Nephron (organoid): ENCODE measurements at regions not wholly inside any gene's neighbourhood (a gene's known extent, or its start where the extent isn't known, plus 50 kb on each side); places are given as distances from the start of the nearest gene placed in this dataset.

Experiments used
- H3K27ac Mint-ChIP-seq, 3 experiments: 2 replicates each; pipeline ENCODE4 v1.8.0; 2020; ENCODE audit warnings: mixed read lengths in 3 of 3, mild to moderate bottlenecking in 2 of 3, moderate library complexity in 1 of 3
- H3K27me3 Mint-ChIP-seq: 2 replicates; pipeline ENCODE4 v1.8.0; 2021; ENCODE audit warnings: low read depth, mild to moderate bottlenecking, moderate library complexity, mixed read lengths
- H3K36me3 Mint-ChIP-seq: 2 replicates; pipeline ENCODE4 v1.8.0; 2020; ENCODE audit warnings: low read depth, mixed read lengths
- H3K4me1 Mint-ChIP-seq: 2 replicates; pipeline ENCODE4 v1.8.0; 2020; ENCODE audit warnings: mixed read lengths
- H3K4me3 Mint-ChIP-seq, 3 experiments: 2 replicates each; pipeline ENCODE4 v1.8.0; 2020; ENCODE audit warnings: mild to moderate bottlenecking in 3 of 3, mixed read lengths in 3 of 3, moderate library complexity in 2 of 3
- H3K9me3 Mint-ChIP-seq: 2 replicates; pipeline ENCODE4 v1.8.0; 2020; ENCODE audit warnings: mixed read lengths
- TF ChIP-seq, protein P1 (sequence below), 3 experiments: fragments of 200-600 bp; sonication (generic); IDR thresholded peaks; one replicate each; pipeline ENCODE4 v1.5.0; 2021; ENCODE audit warnings: antibody characterized with exemption in 3 of 3; ENCODE audit not compliant: unreplicated experiment in 3 of 3

DNA sequence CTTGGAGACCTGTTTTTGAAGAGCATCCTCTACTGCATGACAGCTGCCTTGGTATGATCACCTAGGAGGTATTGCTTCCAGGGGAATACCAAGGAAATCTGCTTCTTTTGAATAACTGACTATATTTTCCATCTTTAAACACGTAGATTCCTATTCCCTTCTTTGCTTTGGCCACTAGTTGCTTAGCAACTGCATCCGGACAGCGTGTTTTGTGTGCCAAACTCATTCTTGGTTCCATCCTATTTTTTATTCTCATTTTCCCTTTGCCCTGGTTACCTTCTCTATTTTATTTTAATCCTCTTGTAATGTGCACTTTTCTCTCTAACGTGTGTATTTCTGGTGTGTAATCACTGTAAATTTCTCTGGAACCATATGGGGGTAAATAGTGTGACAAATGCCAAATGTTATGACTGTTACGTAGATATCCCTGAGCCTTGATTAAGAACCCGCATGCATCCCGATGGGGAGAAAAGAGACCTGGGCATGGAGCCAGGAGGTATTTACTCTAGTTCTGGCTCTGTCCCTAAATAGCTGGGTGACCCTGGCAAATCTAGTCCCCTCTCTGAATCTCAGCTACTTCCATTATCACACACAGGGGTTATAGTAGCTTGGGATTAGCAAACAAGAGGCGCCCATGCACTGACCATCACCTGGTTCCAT, 241.7 kb downstream of the MIAT start:
- TF ChIP-seq, protein P1, sequence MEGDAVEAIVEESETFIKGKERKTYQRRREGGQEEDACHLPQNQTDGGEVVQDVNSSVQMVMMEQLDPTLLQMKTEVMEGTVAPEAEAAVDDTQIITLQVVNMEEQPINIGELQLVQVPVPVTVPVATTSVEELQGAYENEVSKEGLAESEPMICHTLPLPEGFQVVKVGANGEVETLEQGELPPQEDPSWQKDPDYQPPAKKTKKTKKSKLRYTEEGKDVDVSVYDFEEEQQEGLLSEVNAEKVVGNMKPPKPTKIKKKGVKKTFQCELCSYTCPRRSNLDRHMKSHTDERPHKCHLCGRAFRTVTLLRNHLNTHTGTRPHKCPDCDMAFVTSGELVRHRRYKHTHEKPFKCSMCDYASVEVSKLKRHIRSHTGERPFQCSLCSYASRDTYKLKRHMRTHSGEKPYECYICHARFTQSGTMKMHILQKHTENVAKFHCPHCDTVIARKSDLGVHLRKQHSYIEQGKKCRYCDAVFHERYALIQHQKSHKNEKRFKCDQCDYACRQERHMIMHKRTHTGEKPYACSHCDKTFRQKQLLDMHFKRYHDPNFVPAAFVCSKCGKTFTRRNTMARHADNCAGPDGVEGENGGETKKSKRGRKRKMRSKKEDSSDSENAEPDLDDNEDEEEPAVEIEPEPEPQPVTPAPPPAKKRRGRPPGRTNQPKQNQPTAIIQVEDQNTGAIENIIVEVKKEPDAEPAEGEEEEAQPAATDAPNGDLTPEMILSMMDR (IDR thresholded peaks at IDR 0.05; ENCODE audit: unreplicated experiment in 3 of 3) = no peak
- Mint-ChIP-seq H3K4me3 (no peak overlapping the region), H3K4me1 (peaks cover 33% of the 10 kb centered on the region), H3K36me3 (no peaks in the 10 kb centered on the region), H3K9me3 (no peaks in the 10 kb centered on the region), H3K27ac (no peak overlapping the region), H3K27me3 (peaks cover 34% of the 10 kb centered on the region)

DNA sequence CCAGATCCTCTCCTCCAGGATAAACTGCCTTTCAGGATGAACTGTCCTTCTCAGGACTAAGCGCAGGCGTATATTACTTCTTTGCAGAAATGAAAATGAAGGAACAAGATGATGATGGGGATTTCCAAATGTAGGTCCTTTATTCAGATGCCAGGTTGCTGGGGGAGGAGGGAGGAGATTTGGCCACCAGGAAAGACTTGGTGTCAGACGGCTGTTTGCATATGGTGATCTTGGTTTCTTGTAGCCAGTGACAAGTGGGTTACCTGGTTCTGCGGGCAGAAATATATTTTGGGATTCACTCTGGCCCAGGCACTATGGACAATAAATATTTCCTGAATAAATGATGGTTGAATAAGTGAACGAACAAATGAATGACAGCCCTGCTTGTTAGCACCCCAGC, 243.4 kb downstream of the MIAT start:
- no peaks in the 10 kb centered on the region for H3K36me3 Mint-ChIP-seq
- peak overlapping the region in 1 of 3 experiments; percentile 19 for H3K27ac Mint-ChIP-seq
- H3K27me3 Mint-ChIP-seq = peaks cover 51% of the 10 kb centered on the region
- H3K4me3 Mint-ChIP-seq = peak overlapping the region in 1 of 3 experiments; percentile 22
- TF ChIP-seq, protein P1 (IDR thresholded peaks at IDR 0.05; ENCODE audit: unreplicated experiment in 3 of 3) = no peak
- H3K4me1 Mint-ChIP-seq = peaks cover 29% of the 10 kb centered on the region
- H3K9me3 Mint-ChIP-seq = no peaks in the 10 kb centered on the region

DNA sequence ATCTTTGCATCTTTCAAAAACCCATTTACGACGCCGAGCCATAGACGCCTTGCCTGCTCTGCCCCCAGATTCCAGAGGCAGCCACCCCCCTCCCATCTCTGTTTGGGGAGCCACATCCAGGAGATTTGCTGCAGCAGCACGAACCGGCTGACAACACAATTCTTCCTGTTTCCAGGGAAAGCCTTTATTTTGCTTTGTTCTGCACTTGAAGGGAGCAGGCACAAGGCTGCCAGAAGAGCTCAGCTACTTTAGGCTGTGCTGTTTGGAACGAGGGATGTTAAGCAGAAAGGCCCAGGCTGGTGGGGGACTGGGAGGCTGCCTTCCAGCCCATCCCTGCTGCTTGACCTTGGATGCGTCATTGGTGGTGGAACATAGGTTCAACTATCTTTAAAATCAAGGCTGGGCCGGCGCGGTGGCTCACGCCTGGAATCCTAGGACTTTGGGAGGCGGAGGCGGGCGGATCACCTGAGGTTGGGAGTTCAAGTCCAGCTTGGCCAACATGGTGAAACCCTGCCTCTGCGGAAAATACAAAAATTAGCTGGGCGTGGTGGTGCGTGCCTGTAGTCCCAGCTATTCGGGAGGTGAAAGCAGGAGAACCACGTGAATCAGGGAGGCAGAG, 243.9 kb downstream of the MIAT start:
- peaks cover 54% of the 10 kb centered on the region for H3K27me3 Mint-ChIP-seq
- H3K4me1 Mint-ChIP-seq = peaks cover 31% of the 10 kb centered on the region
- H3K36me3 Mint-ChIP-seq = no peaks in the 10 kb centered on the region
- peak overlapping the region in 1 of 3 experiments; percentile 19 for H3K27ac Mint-ChIP-seq
- H3K4me3 Mint-ChIP-seq = peak overlapping the region in 1 of 3 experiments; percentile 22
- H3K9me3 Mint-ChIP-seq = no peaks in the 10 kb centered on the region
- TF ChIP-seq, protein P1 (IDR thresholded peaks at IDR 0.05; ENCODE audit: unreplicated experiment in 3 of 3) = no peak

DNA sequence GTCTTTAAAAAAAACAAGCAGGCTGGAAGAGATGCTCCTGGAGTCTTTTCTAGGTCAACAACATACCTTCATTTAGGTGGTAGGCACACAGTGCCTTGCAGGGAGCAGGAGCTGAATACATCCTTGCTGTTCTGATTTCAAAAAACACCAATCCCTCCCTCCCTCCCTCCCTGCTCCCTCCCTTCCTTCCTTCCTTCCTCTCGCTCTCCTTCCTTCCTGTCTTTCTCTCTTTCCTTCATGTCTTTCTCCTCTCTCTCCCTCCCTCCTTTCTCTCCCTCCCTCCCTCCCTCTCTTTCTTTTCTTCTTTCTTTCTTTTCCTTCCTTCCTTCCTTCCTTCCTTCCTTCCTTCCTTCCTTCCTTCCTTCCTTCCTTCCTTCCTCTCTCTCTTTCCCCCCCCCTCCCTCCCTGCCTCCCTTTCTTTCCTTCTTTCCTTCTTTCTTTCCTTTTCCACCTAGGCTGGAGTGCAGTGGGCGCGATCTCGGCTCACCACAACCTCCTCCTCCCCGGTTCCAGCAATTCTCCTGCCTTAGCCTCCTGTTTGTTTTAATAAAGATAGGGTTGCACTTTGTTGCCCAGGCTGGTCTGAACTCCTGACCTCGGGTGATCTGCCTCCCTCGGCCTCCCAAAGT, 245.1 kb downstream of the MIAT start:
- TF ChIP-seq, protein P1 (IDR thresholded peaks at IDR 0.05; ENCODE audit: unreplicated experiment in 3 of 3) = no peak
- no peaks in the 10 kb centered on the region for H3K9me3 Mint-ChIP-seq
- no peaks in the 10 kb centered on the region for H3K36me3 Mint-ChIP-seq
- H3K27me3 Mint-ChIP-seq = peaks cover 60% of the 10 kb centered on the region
- H3K4me3 Mint-ChIP-seq = peak overlapping the region; percentile 63 to 70 (median 64)
- peaks cover 40% of the 10 kb centered on the region for H3K4me1 Mint-ChIP-seq
- H3K27ac Mint-ChIP-seq = peak overlapping the region; percentile 4 to 34 (median 6)

DNA sequence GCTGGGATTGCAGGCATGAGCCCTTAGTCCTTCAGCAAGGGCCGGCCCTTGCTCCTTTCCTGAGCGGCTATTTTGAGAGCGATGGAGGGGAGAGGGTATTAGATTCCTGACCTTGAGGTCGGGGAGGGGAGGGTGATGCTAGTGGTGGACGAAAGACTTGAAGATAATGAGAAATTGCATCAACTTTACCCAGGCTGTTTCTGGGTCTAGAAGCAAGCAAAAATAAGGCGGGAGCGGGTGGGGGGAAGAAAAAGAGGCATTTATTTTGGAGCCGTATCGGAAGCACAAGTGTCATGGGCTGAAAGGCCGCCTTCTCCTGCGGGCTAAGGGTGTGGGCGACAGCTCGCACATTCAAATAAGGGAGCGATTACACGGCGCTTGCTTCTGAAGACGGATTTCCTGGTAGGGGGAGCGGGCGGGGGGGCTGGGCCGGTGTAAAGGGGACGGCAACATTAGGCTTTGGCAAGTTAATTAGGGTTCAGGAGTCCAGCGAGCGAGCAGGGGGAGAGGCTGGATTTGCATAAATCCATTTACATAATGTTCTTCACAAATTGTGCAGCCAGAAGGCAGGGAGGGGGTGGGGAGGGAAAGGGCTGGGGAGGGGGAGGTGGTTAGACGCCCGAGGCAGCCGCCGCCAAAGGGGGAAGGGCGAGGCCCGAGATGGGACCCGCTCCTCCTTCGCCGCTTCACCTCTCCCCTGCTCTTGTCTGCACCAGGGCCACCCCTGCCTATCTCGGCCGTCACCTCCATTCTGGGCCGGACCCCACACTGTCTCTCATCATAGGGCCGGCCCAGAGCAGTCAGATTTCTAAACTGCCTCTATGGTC, 245.9 kb downstream of the MIAT start:
- peaks cover 66% of the 10 kb centered on the region for H3K27me3 Mint-ChIP-seq
- H3K9me3 Mint-ChIP-seq = no peaks in the 10 kb centered on the region
- H3K27ac Mint-ChIP-seq = peak overlapping the region; percentile 4 to 34 (median 6)
- H3K4me1 Mint-ChIP-seq = peaks cover 40% of the 10 kb centered on the region
- H3K4me3 Mint-ChIP-seq = peak overlapping the region; percentile 64 to 73 (median 70)
- TF ChIP-seq, protein P1 (IDR thresholded peaks at IDR 0.05; ENCODE audit: unreplicated experiment in 3 of 3) = no peak
- no peaks in the 10 kb centered on the region for H3K36me3 Mint-ChIP-seq
